Tibial artery (tissue), 4 donors: ENCODE measurements at regions not wholly inside any gene's neighbourhood (a gene's known extent, or its start where the extent isn't known, plus 50 kb on each side); places are given as distances from the start of the nearest gene placed in this dataset.

Source experiments
- DNase-seq, 2 donors: peaks; one replicate each; pipeline ENCODE4 v3.0.0-alpha.2; 2019
- H3K27ac ChIP-seq, 2 donors: fragments of 200-600 bp; sonication (generic) in 1 of 2; 1 replicate in 1 of 2; 2 replicates in 1 of 2; pipeline ENCODE4 v1.5.1; 2018 to 2019; ENCODE audit warnings: mild to moderate bottlenecking in 1 of 2
- H3K27me3 ChIP-seq, 2 donors: fragments of 200-600 bp; sonication (generic) in 1 of 2; one replicate each; pipeline versions ENCODE4 v1.5.1 to v1.6.0; 2016 to 2019
- H3K36me3 ChIP-seq, 3 donors: fragments of 200-600 bp; sonication (generic) in 2 of 3; one replicate each; pipeline ENCODE4 v1.5.1; 2016 to 2019; ENCODE audit warnings: mild to moderate bottlenecking in 2 of 3
- H3K4me1 ChIP-seq, 4 donors: fragments of 200-600 bp; sonication (generic) in 2 of 4; 1 replicate in 3 of 4; 2 replicates in 1 of 4; pipeline ENCODE4 v1.5.1; 2016 to 2019
- H3K4me3 ChIP-seq, 2 donors: fragments of 200-600 bp; sonication (generic) in 1 of 2; 1 replicate in 1 of 2; 2 replicates in 1 of 2; pipeline ENCODE4 v1.5.1; 2018 to 2019; ENCODE audit warnings: mild to moderate bottlenecking in 2 of 2
- H3K9me3 ChIP-seq, 3 donors: fragments of 200-600 bp; sonication (generic) in 1 of 3; one replicate each; pipeline ENCODE4 v1.5.1; 2016 to 2019
- CTCF ChIP-seq, 2 experiments: fragments of 200-600 bp in 1 of 2; fragments of 450-650 bp in 1 of 2; IDR thresholded peaks; one replicate each; pipeline ENCODE4 v1.5.1; 2017 to 2019; ENCODE audit warnings: antibody characterized with exemption in 2 of 2, mild to moderate bottlenecking in 1 of 2, moderate library complexity in 1 of 2
- intact Hi-C: fragments of 100-400 bp; cut with DNase I; formaldehyde crosslinking; loops from one replicate; pipeline ENCODE4 v1.15.0; 2023; ENCODE audit warnings: low total_unique reads

GRCh38 chr16:27695161-27695560, 145.2 kb downstream of the KATNIP start:
- Histone ChIP-seq H3K36me3 (peaks cover 17 to 24% (median 19%) of the 10 kb centered on the region in 3 donors), H3K4me3 (no peak overlapping the region), H3K9me3 (no peaks in the 10 kb centered on the region), H3K4me1 (no peaks in the 10 kb centered on the region), H3K27me3 (no peaks in the 10 kb centered on the region), H3K27ac (no peak overlapping the region)
- no peak for TF ChIP-seq CTCF (IDR thresholded peaks at IDR 0.05)
- peak in 1 of 2 donors; percentile 43 for DNase-seq
- intact Hi-C loops: no loop called here

GRCh38 chr16:27698266-27698665, 148.3 kb downstream of the KATNIP start:
- intact Hi-C loops: no loop called here
- Histone ChIP-seq H3K4me3 (no peak overlapping the region), H3K9me3 (no peaks in the 10 kb centered on the region), H3K4me1 (no peaks in the 10 kb centered on the region), H3K36me3 (peaks cover 23 to 33% (median 24%) of the 10 kb centered on the region in 3 donors), H3K27ac (no peak overlapping the region), H3K27me3 (no peaks in the 10 kb centered on the region)
- peak; percentile 11 to 44 for DNase-seq
- no peak for TF ChIP-seq CTCF (IDR thresholded peaks at IDR 0.05)

- intact Hi-C loops: no loop called here
- no peaks in the 10 kb centered on the region for H3K4me1 ChIP-seq
Observed at GRCh38 chr16:27698746-27699145, 148.8 kb downstream of the KATNIP start.

GRCh38 chr16:27699540-27699939, 149.6 kb downstream of the KATNIP start:
- Histone ChIP-seq H3K9me3 (no peaks in the 10 kb centered on the region), H3K27me3 (no peaks in the 10 kb centered on the region), H3K27ac (no peak overlapping the region), H3K4me3 (no peak overlapping the region), H3K36me3 (peaks cover 27 to 42% (median 28%) of the 10 kb centered on the region in 3 donors), H3K4me1 (no peaks in the 10 kb centered on the region)
- no peak for TF ChIP-seq CTCF (IDR thresholded peaks at IDR 0.05)
- peak in 1 of 2 donors; percentile 39 for DNase-seq
- intact Hi-C loops: no loop called here

More at GRCh38 chr16:27698746-27699145, 148.8 kb downstream of the KATNIP start:
- TF ChIP-seq CTCF (IDR thresholded peaks at IDR 0.05): no peak
- peak in 1 of 2 donors; percentile 13 for DNase-seq
- peaks cover 24 to 37% (median 26%) of the 10 kb centered on the region in 3 donors for H3K36me3 ChIP-seq
- no peaks in the 10 kb centered on the region for H3K9me3 ChIP-seq
- H3K27ac ChIP-seq: no peak overlapping the region
- no peaks in the 10 kb centered on the region for H3K27me3 ChIP-seq
- H3K4me3 ChIP-seq: no peak overlapping the region

- H3K36me3 ChIP-seq: peaks cover 27 to 42% (median 32%) of the 10 kb centered on the region in 3 donors
- no peaks in the 10 kb centered on the region for H3K27me3 ChIP-seq
- H3K27ac ChIP-seq: no peak overlapping the region
- DNase-seq: peak in 1 of 2 donors; percentile 53
- H3K9me3 ChIP-seq: no peaks in the 10 kb centered on the region
- H3K4me1 ChIP-seq: no peaks in the 10 kb centered on the region
- no peak for TF ChIP-seq CTCF (IDR thresholded peaks at IDR 0.05)
- no peak overlapping the region for H3K4me3 ChIP-seq
- intact Hi-C loops: no loop called here
Observed at GRCh38 chr16:27700304-27700995, 150.5 kb downstream of the KATNIP start.
